HS-5 (cell line): ENCODE measurements at regions not wholly inside any gene's neighbourhood (a gene's known extent, or its start where the extent isn't known, plus 50 kb on each side); places are given as distances from the start of the nearest gene placed in this dataset.
A peak's percentile ranks its signal among the peaks of the same experiment; 100 is the strongest.
"Not testable (repeated sequence)": the region's sequence is repeated elsewhere in the genome, so short reads cannot be mapped to it uniquely, and the experiment has no call there.

Experiments used
- DNase-seq: peaks from one replicate; pipeline ENCODE4 v3.0.0-alpha.2; 2012; ENCODE audit warnings: low read depth

DNA sequence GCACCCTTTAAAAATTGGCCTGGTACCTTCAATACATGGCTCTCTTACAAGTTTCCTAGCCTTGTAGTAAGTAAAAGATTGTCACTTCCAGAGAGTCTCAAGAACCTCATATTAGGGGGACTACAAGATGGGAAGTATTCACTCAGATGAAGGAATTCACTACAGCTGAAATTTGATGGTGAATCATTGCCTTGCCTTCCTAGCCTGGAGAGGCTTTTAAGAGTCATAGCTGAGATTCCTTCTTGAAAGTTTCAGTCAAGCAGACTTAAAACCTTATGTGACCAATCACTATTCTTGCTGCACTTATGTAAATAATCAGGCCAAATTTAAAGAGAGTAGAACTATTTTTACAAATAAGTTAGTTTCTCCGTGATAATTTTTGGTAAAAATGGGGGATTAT lies 451.6 kb downstream of the TRHDE start:
- DNase-seq: peak; percentile 8

DNA sequence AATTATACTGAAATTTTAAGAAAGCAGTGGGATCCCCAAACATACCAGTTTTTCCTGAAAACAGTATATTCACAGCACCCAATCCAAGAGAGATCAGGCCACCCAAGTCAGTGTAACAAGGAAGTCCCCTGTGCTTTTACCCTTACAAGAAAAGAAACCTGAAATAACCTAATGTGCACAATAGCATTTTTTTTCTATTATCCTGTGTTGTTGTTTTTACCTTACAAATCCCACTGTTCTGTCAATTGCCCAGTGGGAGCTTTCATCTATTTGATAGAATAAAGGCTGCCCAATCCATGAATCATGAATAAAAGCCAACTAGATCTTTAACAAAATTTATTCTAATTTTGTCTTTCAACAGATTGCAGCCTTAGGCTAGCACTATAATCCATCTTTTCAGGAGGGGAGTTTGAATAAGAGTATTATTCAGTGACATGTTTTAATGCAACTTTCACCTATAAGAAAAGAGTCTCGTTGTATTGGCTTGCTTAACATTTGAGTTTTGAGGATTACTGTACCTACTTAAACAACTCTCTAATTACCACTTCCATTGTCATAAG lies 457.4 kb downstream of the TRHDE start:
- DNase-seq: no peak

DNA sequence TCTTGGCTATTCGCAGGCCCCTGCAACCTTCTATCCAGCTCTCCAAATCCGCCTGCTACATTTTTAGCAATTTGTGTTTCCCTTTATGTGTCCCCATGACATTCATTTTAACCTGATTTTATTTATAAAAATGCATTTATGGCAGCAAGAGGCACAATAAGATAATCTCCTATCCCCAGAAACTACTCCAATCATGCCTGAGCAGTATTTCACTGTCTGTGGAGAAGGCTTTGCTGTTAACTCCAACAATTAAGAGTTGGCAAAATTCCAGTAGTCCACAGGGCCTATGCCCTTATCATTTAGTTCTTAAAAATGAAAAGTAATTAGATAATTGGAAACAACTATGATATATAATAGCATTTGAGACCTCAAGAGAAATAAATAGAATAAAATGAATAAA lies 462.4 kb downstream of the TRHDE start:
- no peak for DNase-seq

DNA sequence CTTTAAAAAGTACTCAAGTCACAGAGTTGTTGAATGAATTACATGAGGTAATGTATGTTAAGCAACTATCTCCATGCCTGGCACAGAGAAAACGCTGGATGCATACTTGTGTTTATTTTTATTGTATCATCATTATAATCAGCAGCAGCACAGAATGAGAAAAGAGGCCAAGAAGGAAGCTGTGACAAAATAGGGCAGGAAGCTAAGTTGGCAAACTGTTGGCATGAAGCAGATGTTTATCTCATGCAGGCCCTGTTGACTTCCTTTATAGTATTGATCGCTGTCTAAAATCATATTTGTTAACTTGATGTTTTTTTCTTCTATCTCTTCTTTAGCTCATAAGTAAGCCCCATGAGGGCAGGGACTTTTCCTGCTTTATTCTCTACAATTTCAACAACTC lies 466.6 kb downstream of the TRHDE start:
- DNase-seq: no peak

DNA sequence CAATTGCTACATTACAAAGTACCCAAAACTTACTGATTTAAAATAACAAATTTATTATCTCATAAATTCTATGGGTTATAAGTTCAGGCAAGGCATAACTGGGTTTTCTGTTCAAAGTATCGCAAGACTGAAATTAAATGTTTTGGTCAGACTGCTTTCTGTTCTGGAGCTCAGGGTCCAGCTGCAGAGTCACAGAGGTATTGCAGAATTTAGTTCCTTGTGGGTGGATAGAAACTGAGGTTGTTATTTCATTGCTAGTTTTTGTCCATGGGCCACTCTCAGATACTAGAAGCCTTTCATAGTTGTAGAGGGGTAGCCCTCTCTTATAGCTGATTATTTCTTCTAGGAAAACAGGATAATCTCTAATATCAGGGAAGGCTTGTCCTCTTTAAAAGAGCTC lies 467.9 kb downstream of the TRHDE start:
- no peak for DNase-seq

DNA sequence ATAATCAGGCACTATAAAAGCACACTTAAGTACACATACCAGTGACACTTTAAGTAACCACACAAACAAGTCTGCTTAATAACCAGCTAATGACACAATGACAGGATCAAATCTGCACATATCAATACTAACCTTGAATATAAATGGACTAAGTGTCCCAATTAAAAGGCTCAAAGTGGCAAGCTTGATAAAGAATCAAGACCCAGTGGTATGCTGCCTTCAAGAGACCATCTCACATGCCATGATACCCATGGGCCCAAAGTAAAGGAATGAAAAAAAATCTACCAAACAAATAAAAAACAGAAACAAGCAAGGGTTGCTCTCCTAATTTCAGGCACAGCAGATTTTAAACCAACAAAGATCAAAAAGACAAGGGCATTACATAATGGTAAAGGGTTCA lies 470.4 kb downstream of the TRHDE start:
- no peak for DNase-seq

DNA sequence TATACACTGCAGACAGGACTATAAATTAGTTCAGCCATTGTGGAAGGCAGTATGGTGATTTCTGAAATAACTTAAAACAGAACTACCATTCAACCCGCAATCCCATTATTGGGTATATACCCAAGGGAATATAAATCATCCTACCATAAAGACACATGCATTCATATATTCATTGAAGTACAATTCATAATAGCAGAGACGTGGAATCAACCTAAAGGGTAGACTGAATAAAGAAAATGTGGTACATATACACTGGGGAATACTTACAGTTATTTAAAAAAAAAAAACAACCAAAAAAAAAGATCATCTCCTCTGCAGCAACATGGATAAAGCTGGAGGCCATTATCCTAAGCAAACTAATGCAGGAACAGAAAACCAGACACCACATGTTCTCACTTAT lies 473.9 kb downstream of the TRHDE start:
- DNase-seq: no peak

DNA sequence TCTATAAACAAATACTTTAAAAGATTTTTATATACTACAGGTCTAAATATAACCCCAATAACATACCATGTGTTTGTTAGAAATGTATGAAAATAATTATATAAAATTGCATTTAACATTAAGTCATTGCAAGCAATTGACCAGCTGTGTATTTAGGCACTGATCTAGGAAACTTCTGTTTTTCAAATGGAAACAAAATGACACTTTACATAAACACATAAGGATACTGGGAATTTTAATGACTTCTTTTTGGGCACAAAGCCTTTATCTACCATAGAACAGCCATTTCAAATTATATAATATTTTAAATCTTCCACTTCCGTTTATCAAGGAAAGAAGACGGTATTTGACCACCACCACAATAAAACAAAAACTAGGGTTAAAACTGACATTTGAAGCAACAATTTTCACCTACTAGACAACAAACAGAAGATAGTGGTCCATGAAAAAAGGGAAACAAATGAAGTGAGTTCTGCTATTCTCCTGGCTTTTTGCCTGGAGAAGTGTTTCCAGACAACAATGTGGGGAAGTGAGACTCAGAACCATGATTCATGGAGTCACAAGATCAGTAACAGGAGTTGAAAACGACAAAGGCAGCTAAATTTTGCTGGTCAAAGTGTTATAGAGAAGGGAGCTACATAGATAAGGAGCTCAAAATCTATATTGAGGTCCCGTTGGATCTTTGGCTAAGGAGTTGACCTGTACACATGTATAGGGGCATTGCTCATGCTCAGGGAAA lies 475.1 kb downstream of the TRHDE start:
- DNase-seq: peak; percentile 24

DNA sequence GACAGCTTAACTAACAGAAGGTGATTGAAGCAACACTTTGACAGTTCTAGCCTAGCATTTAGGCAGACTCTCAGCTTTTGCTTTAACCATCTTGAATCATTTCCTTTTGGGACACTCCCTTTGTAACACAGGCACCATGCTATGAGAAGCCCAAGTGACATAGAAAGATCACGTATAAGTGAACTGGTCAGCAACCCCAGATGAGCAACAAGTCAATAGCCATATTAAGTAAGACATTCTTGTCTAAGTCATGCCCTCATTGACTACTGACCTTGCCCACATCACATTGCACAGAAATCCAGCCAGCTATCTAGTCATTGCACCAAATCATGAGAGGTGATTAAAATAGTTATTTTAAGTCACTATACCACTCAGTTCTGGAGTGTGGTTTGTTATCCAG lies 476.8 kb downstream of the TRHDE start:
- no peak for DNase-seq

DNA sequence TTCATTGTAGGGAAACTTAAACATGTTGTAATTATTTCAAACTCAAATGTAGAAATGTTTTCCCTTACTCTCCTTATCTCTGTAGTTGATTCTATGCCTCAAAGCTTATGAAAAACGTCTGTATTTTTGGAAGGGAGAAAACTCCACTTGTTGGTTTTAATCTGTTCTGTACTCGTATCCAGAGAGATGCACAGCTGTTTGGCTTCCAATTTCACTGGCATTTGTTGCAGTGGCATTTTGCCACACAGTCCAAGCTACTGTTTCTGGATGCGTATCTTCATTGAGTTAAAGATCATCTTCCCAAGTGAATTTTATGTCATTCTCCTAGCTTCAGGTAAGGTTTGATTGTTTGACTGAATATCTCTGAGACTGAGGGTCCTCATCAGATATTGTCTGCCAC lies 481.4 kb downstream of the TRHDE start:
- no peak for DNase-seq

DNA sequence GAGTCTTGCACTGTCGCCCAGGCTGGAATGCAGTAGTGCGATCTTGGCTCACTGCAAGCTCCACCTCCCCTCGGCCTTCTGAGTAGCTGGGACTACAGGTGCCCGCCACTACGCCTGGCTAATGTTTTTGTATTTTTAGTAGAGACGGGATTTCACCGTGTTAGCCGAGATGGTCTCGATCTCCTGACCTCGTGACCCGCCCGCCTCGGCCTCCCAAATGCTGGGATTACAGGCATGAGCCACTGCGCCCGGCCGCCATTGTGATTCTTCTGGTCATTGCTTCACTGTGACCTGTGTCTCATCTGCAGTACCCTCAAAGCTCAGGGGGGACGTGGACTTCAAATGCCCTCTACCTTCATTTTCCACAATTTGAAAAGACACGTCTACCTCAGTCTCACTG lies 481.9 kb downstream of the TRHDE start:
- not testable (repeated sequence) for DNase-seq

DNA sequence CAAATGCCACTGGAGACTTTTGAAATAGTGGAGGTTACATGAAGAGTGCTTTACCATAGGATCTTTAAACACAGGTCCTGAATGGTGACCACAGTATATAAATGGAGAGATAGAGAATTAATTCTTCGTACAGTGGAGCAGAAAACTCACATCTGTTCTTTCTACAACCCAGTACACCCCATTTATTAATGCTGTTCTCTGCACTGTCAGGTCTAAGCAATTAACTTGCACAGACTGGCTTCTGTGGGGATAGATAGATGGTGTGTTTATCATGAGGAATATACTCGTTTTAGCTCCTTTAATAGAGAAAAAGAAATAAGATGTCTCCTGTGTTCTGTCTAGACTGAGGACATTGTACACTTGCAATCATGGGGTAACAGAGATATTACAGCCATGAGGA lies 494.3 kb downstream of the TRHDE start:
- DNase-seq: no peak

DNA sequence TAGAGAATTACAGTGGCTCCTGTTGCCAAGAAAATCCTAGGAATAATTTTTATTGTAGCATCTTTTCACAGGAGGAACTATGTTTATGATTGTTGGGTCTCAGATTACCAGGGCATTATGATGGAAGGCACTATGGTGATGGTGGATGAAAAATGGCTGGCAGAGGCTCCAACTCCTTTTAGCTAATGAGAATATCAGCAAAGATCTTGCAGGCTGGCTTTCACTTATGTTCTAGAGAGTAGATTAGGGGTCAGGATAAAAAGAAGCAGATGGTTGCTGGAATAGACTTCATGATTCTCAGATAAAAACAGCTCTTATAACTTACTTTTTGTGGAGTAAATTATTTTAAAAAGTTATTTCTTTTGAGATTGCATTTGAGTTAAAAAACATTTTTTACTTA lies 501.9 kb downstream of the TRHDE start:
- DNase-seq: no peak

DNA sequence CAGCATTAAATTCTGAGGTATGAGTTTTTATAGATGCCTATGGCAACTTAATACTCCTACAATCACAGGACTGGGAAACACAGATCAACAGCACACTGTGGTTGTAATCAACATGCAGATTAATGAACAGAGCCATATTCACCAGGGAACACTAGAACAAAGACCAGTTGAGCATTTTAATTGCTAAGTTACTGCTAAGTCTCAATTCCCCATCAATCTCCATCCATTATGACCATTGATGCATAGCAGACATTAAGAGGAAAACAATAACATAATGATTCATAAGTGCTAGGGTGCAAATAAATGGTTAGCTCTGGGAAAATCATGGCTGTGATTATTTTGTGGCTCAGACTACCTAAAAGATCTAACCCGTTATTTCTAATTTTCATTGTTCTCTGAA lies 505.6 kb downstream of the TRHDE start:
- DNase-seq: no peak

DNA sequence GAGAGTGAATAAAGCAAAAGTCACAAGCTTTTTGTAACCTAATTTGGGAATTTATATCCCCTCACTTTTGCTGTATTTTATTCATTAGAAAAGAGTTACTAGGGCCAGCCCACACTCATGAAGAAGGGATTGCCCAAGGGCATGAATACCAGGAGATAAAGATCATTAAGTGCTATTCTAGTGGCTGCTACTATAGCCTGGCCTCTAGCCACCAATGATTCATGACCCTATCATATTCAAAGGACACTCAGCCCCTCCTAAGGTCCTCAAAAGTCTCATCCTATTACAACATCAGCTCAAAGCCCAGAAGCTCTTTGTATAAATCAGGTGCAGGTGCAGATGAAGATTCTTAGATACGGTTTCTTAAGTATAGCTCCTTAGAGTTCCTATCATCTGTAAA lies 518.1 kb downstream of the TRHDE start:
- peak; percentile 47 for DNase-seq

DNA sequence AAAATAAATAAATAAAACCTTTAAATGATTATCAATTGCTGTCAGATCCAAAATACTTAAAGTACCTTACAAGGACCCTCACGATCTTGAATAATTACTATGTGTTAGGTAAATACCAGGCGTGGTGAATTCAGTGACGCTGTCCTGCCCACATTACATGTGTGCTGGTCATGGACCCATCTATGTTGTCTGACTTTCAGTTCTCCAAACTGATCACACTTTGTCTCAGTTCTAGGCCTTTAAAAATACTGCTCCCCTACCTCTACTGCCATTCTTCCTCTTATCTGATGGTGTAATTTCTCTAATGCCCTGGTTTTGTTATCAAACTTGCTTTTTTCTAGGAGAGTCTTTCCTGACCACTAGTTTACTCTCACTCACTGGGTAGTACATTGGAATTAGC lies 520.7 kb downstream of the TRHDE start:
- no peak for DNase-seq

DNA sequence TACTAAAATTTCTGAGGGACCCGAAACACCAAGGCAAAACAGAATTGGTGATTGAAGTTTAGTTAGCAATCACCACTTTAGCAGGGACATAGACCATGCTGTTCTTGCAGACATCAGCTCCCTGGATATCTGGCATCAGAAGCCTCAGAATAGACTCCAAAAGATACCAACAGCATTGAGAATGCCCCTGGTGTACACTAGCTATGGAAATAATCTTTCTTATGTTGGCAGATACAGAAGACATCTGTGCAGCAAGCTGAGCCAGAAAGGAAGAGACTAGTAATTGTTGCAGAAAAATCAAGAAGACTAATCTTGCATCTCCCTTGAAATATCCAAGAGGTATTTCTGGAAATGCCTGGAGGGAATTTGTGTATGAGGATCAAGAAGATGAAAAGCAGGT lies 521.6 kb downstream of the TRHDE start:
- DNase-seq: no peak

DNA sequence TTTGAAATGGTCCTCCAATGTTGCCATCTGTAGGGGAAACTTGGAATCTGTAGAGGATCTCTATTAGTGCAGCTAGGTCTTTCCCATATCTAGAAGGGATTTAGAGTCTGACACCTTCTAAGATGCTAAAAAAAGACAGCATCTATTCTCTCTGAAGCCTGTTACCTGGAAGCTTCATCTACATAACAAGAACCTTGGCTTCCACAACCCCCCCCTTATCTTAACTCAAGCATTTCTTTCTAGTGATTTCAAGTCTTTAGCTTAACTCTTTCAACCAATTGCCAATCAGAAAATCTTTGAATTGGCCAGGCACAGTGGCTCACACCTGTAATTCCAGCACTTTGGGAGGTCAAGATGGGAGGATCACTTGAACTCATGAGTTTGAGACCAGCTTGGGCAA lies 543.3 kb downstream of the TRHDE start:
- no peak for DNase-seq

DNA sequence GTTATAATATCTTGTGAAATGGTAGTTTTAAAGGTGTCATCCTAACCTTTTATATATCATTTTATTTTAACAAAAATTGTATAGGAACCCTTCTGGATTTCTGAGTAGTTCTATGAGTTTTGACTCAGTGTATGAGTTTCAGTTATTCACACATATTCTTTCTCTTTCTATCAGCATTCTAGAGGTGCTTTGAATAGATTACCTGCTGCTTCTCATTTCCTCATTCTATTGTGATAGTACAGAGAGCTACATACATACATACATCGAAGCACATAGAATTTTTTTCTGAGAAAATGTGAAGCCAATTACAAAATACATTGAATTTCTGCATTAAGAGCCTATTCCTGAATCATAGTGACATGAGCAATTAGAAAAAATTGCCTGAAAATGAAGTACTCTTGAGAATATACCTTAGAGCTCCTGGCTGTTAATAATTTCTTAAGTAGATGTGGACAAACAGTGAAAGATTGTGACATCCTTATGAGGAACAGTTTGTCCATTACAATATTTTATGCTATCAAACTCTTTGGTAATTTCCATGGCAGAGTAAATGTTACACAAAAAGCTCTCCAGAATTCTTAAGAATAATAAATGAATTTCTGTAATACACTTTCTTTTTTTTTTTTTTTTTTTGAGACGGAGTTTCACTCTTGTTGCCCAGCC lies 556.6 kb downstream of the TRHDE start:
- DNase-seq: no peak

DNA sequence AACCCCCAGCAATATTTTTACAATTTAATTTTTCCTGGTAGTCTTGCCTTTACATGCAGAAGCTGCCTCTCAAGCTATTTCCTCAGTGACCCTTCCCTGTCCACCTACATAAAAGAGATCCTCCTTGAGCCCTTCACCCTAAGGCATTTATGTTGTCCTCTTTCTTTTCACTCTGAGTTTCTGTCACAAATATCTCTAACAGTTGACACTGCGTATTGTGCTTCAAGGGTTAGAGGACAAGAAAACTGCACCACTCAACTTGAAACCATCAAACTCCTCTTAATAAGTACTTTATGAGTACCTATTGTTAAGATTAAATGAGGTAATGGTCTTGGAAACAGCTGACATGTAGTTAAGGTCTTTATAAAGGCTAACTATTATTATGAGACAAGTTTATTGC lies 557.7 kb downstream of the TRHDE start:
- no peak for DNase-seq

DNA sequence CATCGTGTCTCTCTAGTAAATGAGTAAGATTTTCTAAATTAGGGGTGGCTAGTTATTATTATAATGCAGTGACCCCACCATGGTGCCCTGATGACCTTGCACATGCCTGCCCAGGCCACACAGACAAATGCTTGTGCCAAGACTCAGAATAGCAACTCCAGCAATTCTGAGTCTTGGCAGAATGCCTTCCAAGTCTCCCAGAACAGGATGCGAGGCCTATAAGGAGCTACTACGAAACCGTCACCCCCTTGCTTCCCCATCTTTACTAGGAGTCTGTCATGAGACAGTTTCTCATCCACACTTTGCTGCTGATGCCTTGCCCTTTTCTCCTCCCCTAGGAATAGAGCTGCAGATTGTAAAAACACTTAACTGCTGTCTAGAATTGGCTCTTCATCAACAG lies 559.9 kb downstream of the TRHDE start:
- DNase-seq: no peak

DNA sequence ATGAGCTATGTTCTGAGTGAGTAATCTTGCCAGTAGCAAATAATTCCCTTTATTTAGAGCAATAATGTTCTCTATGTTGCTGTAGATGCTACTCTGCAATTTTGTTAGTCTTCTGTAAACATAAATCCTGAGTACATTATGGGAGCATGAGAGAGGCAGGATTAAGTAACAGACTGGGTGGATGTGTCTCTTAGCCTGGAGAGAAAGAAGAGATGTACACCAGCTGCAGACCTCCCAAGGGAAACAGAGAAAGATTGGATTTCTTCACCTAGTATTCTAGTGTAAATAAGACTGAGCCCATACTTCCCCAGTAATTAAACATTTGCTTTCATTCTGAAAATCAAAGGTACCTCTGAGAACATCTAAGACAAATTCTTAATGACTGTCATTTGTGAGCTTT lies 564.0 kb downstream of the TRHDE start:
- DNase-seq: no peak

DNA sequence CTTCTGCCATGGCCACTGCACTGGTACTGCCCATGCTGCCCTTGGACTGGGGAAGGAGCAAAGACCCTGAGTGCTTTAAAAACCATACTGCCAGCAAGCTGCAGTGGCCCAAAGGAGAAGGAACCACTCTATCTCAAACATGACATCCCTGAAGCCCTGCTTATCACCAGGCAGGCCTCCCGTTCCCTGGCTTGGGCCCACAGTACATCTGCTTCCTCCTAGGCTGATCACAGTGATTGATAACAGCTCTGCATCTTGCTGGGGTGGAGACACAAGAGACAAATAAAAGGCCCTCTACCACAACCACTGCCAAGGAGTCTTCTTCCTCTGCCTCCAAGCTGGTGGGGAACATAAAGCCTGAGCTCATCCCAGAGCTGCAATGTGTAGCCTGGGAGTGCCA lies 567.5 kb downstream of the TRHDE start:
- DNase-seq: no peak

DNA sequence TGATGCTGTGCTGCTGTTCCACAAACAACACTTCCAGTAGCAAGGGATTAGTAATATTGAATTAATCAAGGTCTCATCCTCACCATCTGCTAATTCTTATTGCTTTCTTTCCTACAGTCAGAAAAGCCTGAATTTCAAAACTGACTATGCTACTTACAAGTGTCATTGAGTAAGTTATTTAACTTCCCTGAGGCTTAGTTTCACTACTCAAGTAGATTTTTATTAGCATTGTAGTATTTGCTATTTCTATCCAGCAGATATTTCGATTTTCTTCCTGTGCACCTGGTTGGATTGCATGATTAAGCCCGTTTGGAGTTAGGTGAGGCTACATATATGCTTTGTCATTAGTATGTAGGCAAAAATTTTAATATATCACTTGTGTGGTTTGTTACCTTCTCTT lies 591.5 kb downstream of the TRHDE start:
- DNase-seq: no peak
